Trophoblast cell (in vitro differentiated cells and primary cell): ENCODE measurements at regions not wholly inside any gene's neighbourhood (a gene's known extent, or its start where the extent isn't known, plus 50 kb on each side); places are given as distances from the start of the nearest gene placed in this dataset.

ENCODE experiments used
- DNase-seq, 2 donors: peaks; one replicate each; pipeline ENCODE4 v3.0.0-alpha.2; 2016
- H2AFZ ChIP-seq: 2 replicates; pipeline ENCODE4 v1.6.1; 2013; ENCODE audit warnings: low read length, moderate library complexity, mild to moderate bottlenecking; ENCODE audit not compliant: insufficient read depth, poor library complexity
- H2AK5ac ChIP-seq: 2 replicates; pipeline ENCODE4 v1.6.1; 2013; ENCODE audit warnings: mild to moderate bottlenecking, low read length
- H2BK120ac ChIP-seq: 2 replicates; pipeline ENCODE4 v1.6.1; 2013; ENCODE audit warnings: low read length, mild to moderate bottlenecking, moderate library complexity; ENCODE audit not compliant: insufficient read depth, poor library complexity
- H2BK12ac ChIP-seq: 2 replicates; pipeline ENCODE4 v1.6.1; 2013; ENCODE audit warnings: mild to moderate bottlenecking, low read length, moderate library complexity
- H2BK5ac ChIP-seq: 2 replicates; pipeline ENCODE4 v1.6.1; 2013; ENCODE audit warnings: low read length, low read depth, moderate library complexity, mild to moderate bottlenecking; ENCODE audit not compliant: poor library complexity
- H3K14ac ChIP-seq: 2 replicates; pipeline ENCODE4 v1.6.1; 2013; ENCODE audit warnings: mild to moderate bottlenecking, low read length
- H3K18ac ChIP-seq: 2 replicates; pipeline ENCODE4 v1.6.1; 2013; ENCODE audit warnings: mild to moderate bottlenecking, low read length
- H3K23ac ChIP-seq: 2 replicates; pipeline ENCODE4 v1.6.1; 2013; ENCODE audit warnings: low read length
- H3K27ac ChIP-seq: 2 replicates; pipeline ENCODE4 v1.5.1; 2013; ENCODE audit warnings: low read depth, mild to moderate bottlenecking, inconsistent platforms, low read length, moderate library complexity
- H3K27me3 ChIP-seq: 2 replicates; pipeline ENCODE4 v1.6.1; 2013; ENCODE audit warnings: inconsistent platforms, mild to moderate bottlenecking, low read length, moderate library complexity; ENCODE audit not compliant: insufficient read depth
- H3K36me3 ChIP-seq, 2 experiments: 1 replicate in 1 of 2; 2 replicates in 1 of 2; pipeline ENCODE4 v1.6.1; 2013; ENCODE audit warnings: low read length in 2 of 2, mild to moderate bottlenecking in 2 of 2, moderate library complexity in 1 of 2; ENCODE audit not compliant: insufficient read depth in 2 of 2, control insufficient read depth in 1 of 2
- H3K4ac ChIP-seq: 2 replicates; pipeline ENCODE4 v1.6.1; 2013; ENCODE audit warnings: low read depth, mild to moderate bottlenecking, low read length, moderate library complexity
- H3K4me1 ChIP-seq, 2 experiments: 1 replicate in 1 of 2; 2 replicates in 1 of 2; pipeline ENCODE4 v1.6.1; 2013; ENCODE audit warnings: low read length in 2 of 2, mild to moderate bottlenecking in 2 of 2, moderate library complexity in 1 of 2; ENCODE audit not compliant: insufficient read depth in 2 of 2, control insufficient read depth in 1 of 2
- H3K4me2 ChIP-seq: 2 replicates; pipeline ENCODE4 v1.6.1; 2013; ENCODE audit warnings: inconsistent platforms, mild to moderate bottlenecking, low read length, moderate library complexity
- H3K4me3 ChIP-seq: 2 replicates; pipeline ENCODE4 v1.5.1; 2013; ENCODE audit warnings: mild to moderate bottlenecking, low read depth, low read length, inconsistent platforms
- H3K79me1 ChIP-seq: one replicate; pipeline ENCODE4 v1.6.1; 2013; ENCODE audit warnings: low read length
- H3K79me2 ChIP-seq: 2 replicates; pipeline ENCODE4 v1.6.1; 2013; ENCODE audit warnings: low read length, mild to moderate bottlenecking; ENCODE audit not compliant: control insufficient read depth, insufficient read depth, poor library complexity
- H3K9ac ChIP-seq: 2 replicates; pipeline ENCODE4 v1.6.1; 2013; ENCODE audit warnings: mild to moderate bottlenecking, low read length
- H3K9me3 ChIP-seq: 2 replicates; pipeline ENCODE4 v1.6.1; 2013; ENCODE audit warnings: low read depth, mild to moderate bottlenecking, control low read depth, inconsistent platforms, low read length; ENCODE audit not compliant: insufficient read depth
- H4K12ac ChIP-seq: 2 replicates; pipeline ENCODE4 v1.6.1; 2013; ENCODE audit warnings: low read depth, mild to moderate bottlenecking, low read length, moderate library complexity
- H4K8ac ChIP-seq: 2 replicates; pipeline ENCODE4 v1.6.1; 2013; ENCODE audit warnings: low read depth, mild to moderate bottlenecking, low read length, moderate library complexity
- H4K91ac ChIP-seq: one replicate; pipeline ENCODE4 v1.6.1; 2013; ENCODE audit warnings: low read depth, mild to moderate bottlenecking, low read length, moderate library complexity
- WGBS: extraction: QIAGEN DNeasy Blood & Tissue Kit; methylation state at CpG from one replicate; pipeline ENCODE4 v1.1.7; 2013; ENCODE audit warnings: missing lambda C conversion rate; ENCODE audit not compliant: insufficient read length, insufficient coverage; ENCODE audit errors: extremely low coverage; 5-methylcytosine and 5-hydroxymethylcytosine counted together

DNA sequence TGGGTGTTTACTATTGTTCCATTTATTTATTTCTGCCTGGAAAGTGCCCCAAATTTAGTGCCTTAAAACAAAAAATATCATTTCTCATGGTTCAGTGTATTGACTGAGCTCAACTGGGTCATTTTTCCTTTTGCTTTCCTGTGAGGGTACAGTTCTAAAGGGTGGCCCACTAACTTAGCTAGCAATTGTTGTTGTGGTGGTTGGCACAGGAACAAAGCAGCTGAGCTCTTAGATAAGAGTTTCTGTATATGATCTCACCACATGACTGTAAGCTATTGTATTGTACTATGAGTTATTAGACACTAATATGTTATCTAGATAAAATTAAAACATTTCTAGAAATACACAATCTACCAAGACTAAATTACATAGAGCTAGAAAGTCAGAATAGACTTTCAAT, 1283.7 kb downstream of the OTOL1 start:
- H2BK5ac ChIP-seq = no peak overlapping the region
- H3K18ac ChIP-seq = no peak overlapping the region
- no peaks in the 10 kb centered on the region for H3K4me1 ChIP-seq
- no peak overlapping the region for H4K8ac ChIP-seq
- no peak overlapping the region for H4K91ac ChIP-seq
- no peak for DNase-seq
- no peak overlapping the region for H3K4ac ChIP-seq
- no peak overlapping the region for H2BK12ac ChIP-seq
- H3K79me2 ChIP-seq = no peaks in the 10 kb centered on the region
- no peak overlapping the region for H4K12ac ChIP-seq
- H3K4me2 ChIP-seq = no peak overlapping the region
- H2AK5ac ChIP-seq = no peak overlapping the region
- no peak overlapping the region for H2BK120ac ChIP-seq
- H3K27ac ChIP-seq = no peak overlapping the region
- H3K36me3 ChIP-seq = no peaks in the 10 kb centered on the region
- H3K9ac ChIP-seq = no peak overlapping the region
- no peaks in the 10 kb centered on the region for H3K9me3 ChIP-seq
- H3K14ac ChIP-seq = no peak overlapping the region
- H3K79me1 ChIP-seq = no peaks in the 10 kb centered on the region
- no peak overlapping the region for H3K4me3 ChIP-seq
- no peak overlapping the region for H2AFZ ChIP-seq
- H3K23ac ChIP-seq = no peak overlapping the region
- H3K27me3 ChIP-seq = no peaks in the 10 kb centered on the region

DNA sequence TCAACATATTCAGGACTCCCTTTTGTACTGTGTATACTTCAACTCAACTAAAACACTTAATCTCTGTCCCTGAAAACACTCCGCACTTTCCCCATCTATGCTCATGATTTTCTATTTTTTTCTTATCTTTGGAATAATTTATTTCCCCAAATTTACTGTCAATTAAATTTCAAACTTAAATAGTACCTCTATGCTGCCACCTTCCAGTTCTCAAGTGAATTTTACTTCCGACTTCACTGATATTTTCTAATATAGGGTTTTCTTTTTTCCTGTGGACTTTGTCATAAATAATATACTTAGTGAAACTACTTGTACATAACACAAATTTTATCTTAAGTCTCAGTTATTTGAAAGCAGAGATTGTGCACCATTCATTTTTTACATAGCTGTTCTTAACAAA, 1303.3 kb downstream of the OTOL1 start:
- no peaks in the 10 kb centered on the region for H3K27me3 ChIP-seq
- H3K23ac ChIP-seq = no peak overlapping the region
- H3K79me1 ChIP-seq = no peaks in the 10 kb centered on the region
- no peak overlapping the region for H3K14ac ChIP-seq
- H3K36me3 ChIP-seq = no peaks in the 10 kb centered on the region
- H2BK12ac ChIP-seq = no peak overlapping the region
- no peaks in the 10 kb centered on the region for H3K4me1 ChIP-seq
- no peak overlapping the region for H4K8ac ChIP-seq
- no CpG with 5 or more reads among the region's 2 CpGs for WGBS
- H3K18ac ChIP-seq = no peak overlapping the region
- no peak overlapping the region for H2BK5ac ChIP-seq
- H3K4me2 ChIP-seq = no peak overlapping the region
- no peak overlapping the region for H2BK120ac ChIP-seq
- no peak overlapping the region for H4K91ac ChIP-seq
- H3K9ac ChIP-seq = no peak overlapping the region
- H2AFZ ChIP-seq = no peak overlapping the region
- no peak overlapping the region for H4K12ac ChIP-seq
- H3K27ac ChIP-seq = no peak overlapping the region
- H3K4ac ChIP-seq = no peak overlapping the region
- H3K79me2 ChIP-seq = no peaks in the 10 kb centered on the region
- DNase-seq = no peak
- no peak overlapping the region for H2AK5ac ChIP-seq
- H3K4me3 ChIP-seq = no peak overlapping the region
- H3K9me3 ChIP-seq = no peaks in the 10 kb centered on the region

DNA sequence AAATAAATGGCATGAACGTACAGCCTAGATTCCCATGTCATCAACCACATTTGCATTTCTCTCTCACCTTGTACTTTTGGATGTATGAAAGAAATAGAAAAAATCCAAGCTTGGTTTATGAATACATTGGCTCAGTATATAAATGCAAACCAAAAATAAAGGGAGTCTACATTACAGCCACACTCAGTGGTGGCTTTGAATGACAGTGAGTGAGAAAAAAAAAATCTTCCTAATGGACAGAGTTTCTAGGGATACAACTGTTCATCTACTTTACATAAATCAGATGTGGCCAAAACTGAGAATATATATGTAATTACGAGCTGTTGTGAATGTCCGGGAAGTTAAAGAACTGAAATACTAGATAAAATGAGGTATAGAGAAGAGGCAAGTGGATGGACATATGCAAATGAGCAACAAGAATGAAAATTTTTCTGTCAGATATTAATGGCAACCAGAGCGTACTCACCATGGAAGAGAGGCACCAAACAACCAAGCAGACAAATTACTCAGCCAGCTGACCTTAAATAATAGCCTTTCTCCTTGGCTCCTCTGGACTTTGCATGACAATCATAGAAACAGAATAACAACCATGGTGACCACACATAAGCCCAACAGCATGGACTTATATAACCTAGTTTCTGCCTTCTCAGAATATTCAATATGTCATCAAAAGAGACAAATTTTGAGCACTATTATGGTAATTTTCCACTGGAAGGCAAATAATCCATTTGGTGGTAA, 1305.8 kb downstream of the OTOL1 start:
- H3K27ac ChIP-seq = no peak overlapping the region
- H3K23ac ChIP-seq = no peak overlapping the region
- H3K9me3 ChIP-seq = no peaks in the 10 kb centered on the region
- no peak overlapping the region for H2AFZ ChIP-seq
- DNase-seq = no peak
- H2BK5ac ChIP-seq = no peak overlapping the region
- no peak overlapping the region for H2BK12ac ChIP-seq
- no CpG with 5 or more reads among the region's 4 CpGs for WGBS
- no peaks in the 10 kb centered on the region for H3K79me2 ChIP-seq
- H2BK120ac ChIP-seq = no peak overlapping the region
- H3K14ac ChIP-seq = no peak overlapping the region
- no peak overlapping the region for H3K18ac ChIP-seq
- H3K27me3 ChIP-seq = no peaks in the 10 kb centered on the region
- no peak overlapping the region for H3K4ac ChIP-seq
- no peak overlapping the region for H4K8ac ChIP-seq
- H3K9ac ChIP-seq = no peak overlapping the region
- no peak overlapping the region for H3K4me3 ChIP-seq
- H3K4me2 ChIP-seq = no peak overlapping the region
- H2AK5ac ChIP-seq = no peak overlapping the region
- no peaks in the 10 kb centered on the region for H3K36me3 ChIP-seq
- no peak overlapping the region for H4K12ac ChIP-seq
- no peaks in the 10 kb centered on the region for H3K4me1 ChIP-seq
- H4K91ac ChIP-seq = no peak overlapping the region
- H3K79me1 ChIP-seq = no peaks in the 10 kb centered on the region

DNA sequence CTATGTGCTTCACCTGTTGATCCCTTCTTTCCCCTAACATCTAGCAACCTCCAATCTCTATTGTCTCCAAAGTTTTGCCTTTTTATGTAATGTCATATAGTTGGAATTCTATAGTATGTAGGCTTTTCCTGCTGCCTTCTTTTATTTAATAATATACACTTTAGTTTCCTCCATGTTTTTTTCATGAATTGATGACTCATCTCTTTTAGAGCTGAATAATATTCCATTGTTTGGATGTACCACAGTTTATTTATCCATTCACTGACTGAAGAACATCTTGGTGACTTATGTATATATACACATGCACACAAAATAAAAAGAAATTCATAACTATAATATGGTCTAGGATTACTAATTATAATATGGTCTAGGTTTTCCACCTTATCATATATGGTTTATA, 1314.2 kb downstream of the OTOL1 start:
- no peak overlapping the region for H3K18ac ChIP-seq
- no peak overlapping the region for H2AK5ac ChIP-seq
- no peak overlapping the region for H2BK120ac ChIP-seq
- no peaks in the 10 kb centered on the region for H3K36me3 ChIP-seq
- no peak overlapping the region for H3K23ac ChIP-seq
- no peak overlapping the region for H3K4ac ChIP-seq
- no peak overlapping the region for H4K12ac ChIP-seq
- H3K27ac ChIP-seq = no peak overlapping the region
- no peak for DNase-seq
- H3K79me1 ChIP-seq = no peaks in the 10 kb centered on the region
- no peaks in the 10 kb centered on the region for H3K27me3 ChIP-seq
- no peak overlapping the region for H4K8ac ChIP-seq
- H3K14ac ChIP-seq = no peak overlapping the region
- no peaks in the 10 kb centered on the region for H3K9me3 ChIP-seq
- no peaks in the 10 kb centered on the region for H3K4me1 ChIP-seq
- no peak overlapping the region for H3K4me2 ChIP-seq
- no peak overlapping the region for H2BK12ac ChIP-seq
- H3K4me3 ChIP-seq = no peak overlapping the region
- H3K79me2 ChIP-seq = no peaks in the 10 kb centered on the region
- no peak overlapping the region for H2AFZ ChIP-seq
- no peak overlapping the region for H3K9ac ChIP-seq
- H4K91ac ChIP-seq = no peak overlapping the region
- H2BK5ac ChIP-seq = no peak overlapping the region
